WTC11 (cell line): ENCODE measurements at regions not wholly inside any gene's neighbourhood (a gene's known extent, or its start where the extent isn't known, plus 50 kb on each side); places are given as distances from the start of the nearest gene placed in this dataset.

Experiments used
- ATAC-seq: fragments of 200-7000 bp; cut with Tn5 transposase; 2 replicates; pipeline ENCODE4 v1.10.0; 2021; ENCODE audit warnings: mild to moderate bottlenecking, moderate library complexity
- CTCF ChIA-PET: fragments of 300-600 bp; sonication (Branson Sonifier 250); formaldehyde crosslinking; loops from one replicate; lab custom pipeline; 2021; ENCODE audit warnings: antibody characterized with exemption; lab: Charles Lee
- POLR2A ChIA-PET: fragments of 350-600 bp; sonication (Branson Sonifier 250); formaldehyde crosslinking; loops from one replicate; lab custom pipeline; 2021; ENCODE audit warnings: antibody characterized with exemption; lab: Charles Lee
- DNase-seq: peaks from one replicate; pipeline ENCODE4 v3.0.0; 2021; ENCODE audit warnings: low spot score
- H3K27ac Mint-ChIP-seq: 2 replicates; pipeline ENCODE4 v1.8.0; 2021; ENCODE audit warnings: mixed read lengths
- H3K27me3 Mint-ChIP-seq: 2 replicates; pipeline ENCODE4 v1.8.0; 2021; ENCODE audit warnings: low read depth, mild to moderate bottlenecking, moderate library complexity, mixed read lengths
- H3K36me3 Mint-ChIP-seq: 2 replicates; pipeline ENCODE4 v1.8.0; 2021; ENCODE audit warnings: mixed read lengths
- H3K4me1 Mint-ChIP-seq: 2 replicates; pipeline ENCODE4 v1.8.0; 2022; ENCODE audit warnings: mixed read lengths
- H3K4me3 Mint-ChIP-seq: 2 replicates; pipeline ENCODE4 v1.8.0; 2021; ENCODE audit warnings: mild to moderate bottlenecking, moderate library complexity, mixed read lengths
- H3K9me3 Mint-ChIP-seq: 2 replicates; pipeline ENCODE4 v1.8.0; 2021; ENCODE audit warnings: mixed read lengths
- CREB1 ChIP-seq: sonication (generic); formaldehyde crosslinking; IDR thresholded peaks from 2 replicates; pipeline ENCODE4 v1.8.0; 2023; ENCODE audit warnings: mild to moderate bottlenecking, missing genetic modification reagents
- EMX1 ChIP-seq: fragments of 250-450 bp; sonication (Bioruptor Pico); IDR thresholded peaks from 2 replicates; pipeline ENCODE4 v1.8.0; 2021; ENCODE audit warnings: mild to moderate bottlenecking
- ESRRA ChIP-seq: sonication (generic); formaldehyde crosslinking; IDR thresholded peaks from 2 replicates; pipeline ENCODE4 v1.8.1; 2022; ENCODE audit warnings: mild to moderate bottlenecking, missing genetic modification reagents, borderline replicate concordance
- FOXK1 ChIP-seq: sonication (generic); formaldehyde crosslinking; IDR thresholded peaks from 2 replicates; pipeline ENCODE4 v1.8.0; 2022; ENCODE audit warnings: mild to moderate bottlenecking, moderate library complexity, missing genetic modification reagents
- GRHL2 ChIP-seq: fragments of 250-450 bp; sonication (Bioruptor Pico); IDR thresholded peaks from 2 replicates; pipeline ENCODE4 v1.8.0; 2022; ENCODE audit warnings: mild to moderate bottlenecking, moderate library complexity; ENCODE audit not compliant: insufficient replicate concordance, severe bottlenecking
- IRF2 ChIP-seq: sonication (generic); formaldehyde crosslinking; IDR thresholded peaks from 2 replicates; pipeline ENCODE4 v1.8.0; 2022; ENCODE audit warnings: low read depth, missing genetic modification reagents, borderline replicate concordance
- JAZF1 ChIP-seq: fragments of 250-450 bp; sonication (Bioruptor Pico); IDR thresholded peaks from 2 replicates; pipeline ENCODE4 v1.9.0; 2021; ENCODE audit warnings: moderate library complexity, mild to moderate bottlenecking, inconsistent platforms
- MXD4 ChIP-seq: fragments of 250-450 bp; sonication (Bioruptor Pico); IDR thresholded peaks from 2 replicates; pipeline ENCODE4 v1.8.0; 2021; ENCODE audit warnings: mild to moderate bottlenecking, moderate library complexity, borderline replicate concordance
- MYBL2 ChIP-seq: sonication (generic); formaldehyde crosslinking; IDR thresholded peaks from 2 replicates; pipeline ENCODE4 v1.8.1; 2023; ENCODE audit warnings: mild to moderate bottlenecking, moderate library complexity, missing genetic modification reagents
- PRRX2 ChIP-seq: fragments of 250-450 bp; sonication (Bioruptor Pico); IDR thresholded peaks from 2 replicates; pipeline ENCODE4 v1.8.0; 2021; ENCODE audit warnings: mild to moderate bottlenecking
- RORB ChIP-seq: fragments of 250-450 bp; sonication (Bioruptor Pico); IDR thresholded peaks from 2 replicates; pipeline ENCODE4 v1.9.0; 2021; ENCODE audit warnings: mild to moderate bottlenecking
- TEAD4 ChIP-seq: sonication (generic); formaldehyde crosslinking; IDR thresholded peaks from 2 replicates; pipeline ENCODE4 v1.8.0; 2022; ENCODE audit warnings: mild to moderate bottlenecking, missing genetic modification reagents
- ZNF138 ChIP-seq: sonication (generic); formaldehyde crosslinking; conservative IDR thresholded peaks from 2 replicates; pipeline ENCODE4 v1.8.1; 2022; ENCODE audit warnings: mild to moderate bottlenecking, moderate library complexity, missing genetic modification reagents
- ZNF281 ChIP-seq: sonication (generic); formaldehyde crosslinking; IDR thresholded peaks from 2 replicates; pipeline ENCODE4 v1.8.0; 2023; ENCODE audit warnings: mild to moderate bottlenecking, missing genetic modification reagents
- TF ChIP-seq, protein P1 (sequence below): sonication (generic); formaldehyde crosslinking; IDR thresholded peaks from 2 replicates; pipeline ENCODE4 v1.8.0; 2022; ENCODE audit warnings: missing genetic modification reagents
- TF ChIP-seq, protein P2 (sequence below): sonication (generic); formaldehyde crosslinking; IDR thresholded peaks from 2 replicates; pipeline ENCODE4 v1.8.0; 2022; ENCODE audit warnings: mild to moderate bottlenecking, missing genetic modification reagents
- TF ChIP-seq, protein P3 (sequence below): sonication (generic); formaldehyde crosslinking; IDR thresholded peaks from 2 replicates; pipeline ENCODE4 v1.8.0; 2022; ENCODE audit warnings: mild to moderate bottlenecking, missing genetic modification reagents
- TF ChIP-seq, protein P4 (sequence below): sonication (generic); formaldehyde crosslinking; IDR thresholded peaks from 2 replicates; pipeline ENCODE4 v1.8.1; 2023; ENCODE audit warnings: mild to moderate bottlenecking, missing genetic modification reagents, moderate library complexity
- TF ChIP-seq, protein P5 (sequence below): sonication (generic); formaldehyde crosslinking; IDR thresholded peaks from 2 replicates; pipeline ENCODE4 v1.8.1; 2023; ENCODE audit warnings: mild to moderate bottlenecking, missing genetic modification reagents
- TF ChIP-seq, protein P6 (sequence below): sonication (generic); formaldehyde crosslinking; conservative IDR thresholded peaks from 2 replicates; pipeline ENCODE4 v1.8.1; 2023; ENCODE audit warnings: mild to moderate bottlenecking, low read depth, missing genetic modification reagents, moderate library complexity
- TF ChIP-seq, protein P7 (sequence below): sonication (generic); formaldehyde crosslinking; IDR thresholded peaks from 2 replicates; pipeline ENCODE4 v1.8.1; 2022; ENCODE audit warnings: mild to moderate bottlenecking, moderate library complexity, missing genetic modification reagents

GRCh38 chr14:101058571-101058970 lies 155.0 kb upstream of the RTL1 start:
- H3K27me3 Mint-ChIP-seq: no peaks in the 10 kb centered on the region; the same call in 1 of the 2 replicates
- CTCF ChIA-PET: no interaction called here

DNA sequence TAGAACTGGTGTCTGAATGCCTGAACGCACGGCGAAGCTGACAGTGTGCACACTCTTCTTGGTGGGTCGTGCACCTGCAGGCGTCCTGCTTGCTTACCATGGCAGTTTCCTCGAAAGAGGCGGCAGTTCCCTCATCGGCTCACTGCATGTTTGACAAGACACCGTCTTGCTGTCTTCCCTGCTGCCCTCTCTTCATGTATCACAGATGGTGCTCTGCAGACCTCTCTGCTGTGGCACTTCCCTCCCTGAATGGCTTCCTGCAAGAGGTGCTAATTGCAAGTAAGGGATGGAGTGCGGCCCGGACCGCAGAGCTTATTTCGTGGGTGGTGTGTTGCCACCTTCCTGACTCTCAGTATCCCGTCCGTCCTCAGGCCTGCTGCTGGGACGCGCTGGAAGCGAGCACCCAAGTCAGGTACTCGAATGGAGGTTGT lies 156.7 kb upstream of the RTL1 start:
- Mint-ChIP-seq H3K27me3 (no peaks in the 10 kb centered on the region; the same call in 1 of the 2 replicates), H3K27ac (no peak overlapping the region), H3K9me3 (peaks cover 18% of the 10 kb centered on the region), H3K4me1 (no peaks in the 10 kb centered on the region), H3K4me3 (no peak overlapping the region), H3K36me3 (peaks cover 54% of the 10 kb centered on the region)
- POLR2A ChIA-PET: no interaction called here
- CTCF ChIA-PET: no interaction called here
- no peak for ATAC-seq
- no peak for DNase-seq
- TF ChIP-seq ZNF281 (CRISPR knock-in tag) (no peak), CREB1 (CRISPR knock-in tag) (no peak), EMX1 (CRISPR knock-in tag) (no peak), GRHL2 (CRISPR knock-in tag) (no peak), RORB (CRISPR knock-in tag) (no peak), TEAD4 (CRISPR knock-in tag) (no peak), MYBL2 (CRISPR knock-in tag) (no peak), MXD4 (CRISPR knock-in tag) (no peak)
- TF ChIP-seq, protein P1, sequence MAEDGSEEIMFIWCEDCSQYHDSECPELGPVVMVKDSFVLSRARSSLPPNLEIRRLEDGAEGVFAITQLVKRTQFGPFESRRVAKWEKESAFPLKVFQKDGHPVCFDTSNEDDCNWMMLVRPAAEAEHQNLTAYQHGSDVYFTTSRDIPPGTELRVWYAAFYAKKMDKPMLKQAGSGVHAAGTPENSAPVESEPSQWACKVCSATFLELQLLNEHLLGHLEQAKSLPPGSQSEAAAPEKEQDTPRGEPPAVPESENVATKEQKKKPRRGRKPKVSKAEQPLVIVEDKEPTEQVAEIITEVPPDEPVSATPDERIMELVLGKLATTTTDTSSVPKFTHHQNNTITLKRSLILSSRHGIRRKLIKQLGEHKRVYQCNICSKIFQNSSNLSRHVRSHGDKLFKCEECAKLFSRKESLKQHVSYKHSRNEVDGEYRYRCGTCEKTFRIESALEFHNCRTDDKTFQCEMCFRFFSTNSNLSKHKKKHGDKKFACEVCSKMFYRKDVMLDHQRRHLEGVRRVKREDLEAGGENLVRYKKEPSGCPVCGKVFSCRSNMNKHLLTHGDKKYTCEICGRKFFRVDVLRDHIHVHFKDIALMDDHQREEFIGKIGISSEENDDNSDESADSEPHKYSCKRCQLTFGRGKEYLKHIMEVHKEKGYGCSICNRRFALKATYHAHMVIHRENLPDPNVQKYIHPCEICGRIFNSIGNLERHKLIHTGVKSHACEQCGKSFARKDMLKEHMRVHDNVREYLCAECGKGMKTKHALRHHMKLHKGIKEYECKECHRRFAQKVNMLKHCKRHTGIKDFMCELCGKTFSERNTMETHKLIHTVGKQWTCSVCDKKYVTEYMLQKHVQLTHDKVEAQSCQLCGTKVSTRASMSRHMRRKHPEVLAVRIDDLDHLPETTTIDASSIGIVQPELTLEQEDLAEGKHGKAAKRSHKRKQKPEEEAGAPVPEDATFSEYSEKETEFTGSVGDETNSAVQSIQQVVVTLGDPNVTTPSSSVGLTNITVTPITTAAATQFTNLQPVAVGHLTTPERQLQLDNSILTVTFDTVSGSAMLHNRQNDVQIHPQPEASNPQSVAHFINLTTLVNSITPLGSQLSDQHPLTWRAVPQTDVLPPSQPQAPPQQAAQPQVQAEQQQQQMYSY (CRISPR knock-in tag): no peak
- TF ChIP-seq, protein P2, sequence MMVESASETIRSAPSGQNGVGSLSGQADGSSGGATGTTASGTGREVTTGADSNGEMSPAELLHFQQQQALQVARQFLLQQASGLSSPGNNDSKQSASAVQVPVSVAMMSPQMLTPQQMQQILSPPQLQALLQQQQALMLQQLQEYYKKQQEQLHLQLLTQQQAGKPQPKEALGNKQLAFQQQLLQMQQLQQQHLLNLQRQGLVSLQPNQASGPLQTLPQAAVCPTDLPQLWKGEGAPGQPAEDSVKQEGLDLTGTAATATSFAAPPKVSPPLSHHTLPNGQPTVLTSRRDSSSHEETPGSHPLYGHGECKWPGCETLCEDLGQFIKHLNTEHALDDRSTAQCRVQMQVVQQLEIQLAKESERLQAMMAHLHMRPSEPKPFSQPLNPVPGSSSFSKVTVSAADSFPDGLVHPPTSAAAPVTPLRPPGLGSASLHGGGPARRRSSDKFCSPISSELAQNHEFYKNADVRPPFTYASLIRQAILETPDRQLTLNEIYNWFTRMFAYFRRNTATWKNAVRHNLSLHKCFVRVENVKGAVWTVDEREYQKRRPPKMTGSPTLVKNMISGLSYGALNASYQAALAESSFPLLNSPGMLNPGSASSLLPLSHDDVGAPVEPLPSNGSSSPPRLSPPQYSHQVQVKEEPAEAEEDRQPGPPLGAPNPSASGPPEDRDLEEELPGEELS (CRISPR knock-in tag): no peak
- TF ChIP-seq, protein P3, sequence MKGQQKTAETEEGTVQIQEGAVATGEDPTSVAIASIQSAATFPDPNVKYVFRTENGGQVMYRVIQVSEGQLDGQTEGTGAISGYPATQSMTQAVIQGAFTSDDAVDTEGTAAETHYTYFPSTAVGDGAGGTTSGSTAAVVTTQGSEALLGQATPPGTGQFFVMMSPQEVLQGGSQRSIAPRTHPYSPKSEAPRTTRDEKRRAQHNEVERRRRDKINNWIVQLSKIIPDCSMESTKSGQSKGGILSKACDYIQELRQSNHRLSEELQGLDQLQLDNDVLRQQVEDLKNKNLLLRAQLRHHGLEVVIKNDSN (CRISPR knock-in tag): no peak
- TF ChIP-seq, protein P4, sequence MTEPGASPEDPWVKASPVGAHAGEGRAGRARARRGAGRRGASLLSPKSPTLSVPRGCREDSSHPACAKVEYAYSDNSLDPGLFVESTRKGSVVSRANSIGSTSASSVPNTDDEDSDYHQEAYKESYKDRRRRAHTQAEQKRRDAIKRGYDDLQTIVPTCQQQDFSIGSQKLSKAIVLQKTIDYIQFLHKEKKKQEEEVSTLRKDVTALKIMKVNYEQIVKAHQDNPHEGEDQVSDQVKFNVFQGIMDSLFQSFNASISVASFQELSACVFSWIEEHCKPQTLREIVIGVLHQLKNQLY (CRISPR knock-in tag): no peak

More at GRCh38 chr14:101058571-101058970, 155.0 kb upstream of the RTL1 start:
- POLR2A ChIA-PET: no interaction called here
- no peak overlapping the region for H3K27ac Mint-ChIP-seq
- no peak for DNase-seq
- no peak overlapping the region for H3K4me3 Mint-ChIP-seq
- H3K4me1 Mint-ChIP-seq: no peaks in the 10 kb centered on the region
- TF ChIP-seq, protein P5, sequence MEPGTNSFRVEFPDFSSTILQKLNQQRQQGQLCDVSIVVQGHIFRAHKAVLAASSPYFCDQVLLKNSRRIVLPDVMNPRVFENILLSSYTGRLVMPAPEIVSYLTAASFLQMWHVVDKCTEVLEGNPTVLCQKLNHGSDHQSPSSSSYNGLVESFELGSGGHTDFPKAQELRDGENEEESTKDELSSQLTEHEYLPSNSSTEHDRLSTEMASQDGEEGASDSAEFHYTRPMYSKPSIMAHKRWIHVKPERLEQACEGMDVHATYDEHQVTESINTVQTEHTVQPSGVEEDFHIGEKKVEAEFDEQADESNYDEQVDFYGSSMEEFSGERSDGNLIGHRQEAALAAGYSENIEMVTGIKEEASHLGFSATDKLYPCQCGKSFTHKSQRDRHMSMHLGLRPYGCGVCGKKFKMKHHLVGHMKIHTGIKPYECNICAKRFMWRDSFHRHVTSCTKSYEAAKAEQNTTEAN (CRISPR knock-in tag): no peak
- no peak for TF ChIP-seq JAZF1
- TF ChIP-seq, protein P6, sequence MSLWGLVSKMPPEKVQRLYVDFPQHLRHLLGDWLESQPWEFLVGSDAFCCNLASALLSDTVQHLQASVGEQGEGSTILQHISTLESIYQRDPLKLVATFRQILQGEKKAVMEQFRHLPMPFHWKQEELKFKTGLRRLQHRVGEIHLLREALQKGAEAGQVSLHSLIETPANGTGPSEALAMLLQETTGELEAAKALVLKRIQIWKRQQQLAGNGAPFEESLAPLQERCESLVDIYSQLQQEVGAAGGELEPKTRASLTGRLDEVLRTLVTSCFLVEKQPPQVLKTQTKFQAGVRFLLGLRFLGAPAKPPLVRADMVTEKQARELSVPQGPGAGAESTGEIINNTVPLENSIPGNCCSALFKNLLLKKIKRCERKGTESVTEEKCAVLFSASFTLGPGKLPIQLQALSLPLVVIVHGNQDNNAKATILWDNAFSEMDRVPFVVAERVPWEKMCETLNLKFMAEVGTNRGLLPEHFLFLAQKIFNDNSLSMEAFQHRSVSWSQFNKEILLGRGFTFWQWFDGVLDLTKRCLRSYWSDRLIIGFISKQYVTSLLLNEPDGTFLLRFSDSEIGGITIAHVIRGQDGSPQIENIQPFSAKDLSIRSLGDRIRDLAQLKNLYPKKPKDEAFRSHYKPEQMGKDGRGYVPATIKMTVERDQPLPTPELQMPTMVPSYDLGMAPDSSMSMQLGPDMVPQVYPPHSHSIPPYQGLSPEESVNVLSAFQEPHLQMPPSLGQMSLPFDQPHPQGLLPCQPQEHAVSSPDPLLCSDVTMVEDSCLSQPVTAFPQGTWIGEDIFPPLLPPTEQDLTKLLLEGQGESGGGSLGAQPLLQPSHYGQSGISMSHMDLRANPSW (CRISPR knock-in tag): no peak
- TF ChIP-seq FOXK1: no peak
- no peak for TF ChIP-seq ZNF138 (CRISPR knock-in tag)
- TF ChIP-seq, protein P7, sequence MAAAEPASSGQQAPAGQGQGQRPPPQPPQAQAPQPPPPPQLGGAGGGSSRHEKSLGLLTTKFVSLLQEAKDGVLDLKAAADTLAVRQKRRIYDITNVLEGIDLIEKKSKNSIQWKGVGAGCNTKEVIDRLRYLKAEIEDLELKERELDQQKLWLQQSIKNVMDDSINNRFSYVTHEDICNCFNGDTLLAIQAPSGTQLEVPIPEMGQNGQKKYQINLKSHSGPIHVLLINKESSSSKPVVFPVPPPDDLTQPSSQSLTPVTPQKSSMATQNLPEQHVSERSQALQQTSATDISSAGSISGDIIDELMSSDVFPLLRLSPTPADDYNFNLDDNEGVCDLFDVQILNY: no peak
- no peak for TF ChIP-seq PRRX2
- TF ChIP-seq IRF2 (CRISPR knock-in tag): no peak
- no peak for TF ChIP-seq ESRRA (CRISPR knock-in tag)
- no peak for ATAC-seq
- peaks cover 58% of the 10 kb centered on the region for H3K36me3 Mint-ChIP-seq
- peaks cover 18% of the 10 kb centered on the region for H3K9me3 Mint-ChIP-seq
